GM12878 (cell line): ENCODE measurements at regions not wholly inside any gene's neighbourhood (a gene's known extent, or its start where the extent isn't known, plus 50 kb on each side); places are given as distances from the start of the nearest gene placed in this dataset.

Source experiments
- ATAC-seq: fragments of 200-7000 bp; cut with Tn5 transposase; 3 replicates; pipeline ENCODE4 v1.9.1; 2020; ENCODE audit warnings: mild to moderate bottlenecking, moderate library complexity
- BruUV-seq: library from RNA; stranded (reverse); fragments of 400-500 nt; replicated peaks from 2 replicates; lab custom pipeline; 2021; lab: Mats Ljungman, UMichigan
- CTCF ChIA-PET: fragments of 300-600 bp; sonication (Branson Sonifier 250); formaldehyde crosslinking; extraction: SDS; loops from one replicate; lab custom pipeline; 2021; ENCODE audit warnings: inconsistent platforms; lab: Yijun Ruan, JAX
- POLR2A ChIA-PET: fragments of 350-600 bp; formaldehyde crosslinking; extraction: SDS; loops from one replicate; lab custom pipeline; 2021; ENCODE audit warnings: inconsistent platforms; lab: Charles Lee
- RAD21 ChIA-PET: fragments of 300-600 bp; sonication (Branson Sonifier 250); formaldehyde crosslinking; loops from one replicate; lab custom pipeline; 2023; ENCODE audit warnings: antibody characterized with exemption; ENCODE audit not compliant: unreplicated experiment; lab: Charles Lee
- SMC1A ChIA-PET: fragments of 300-600 bp; sonication (Branson Sonifier 250); formaldehyde crosslinking; loops from one replicate; lab custom pipeline; 2023; ENCODE audit not compliant: unreplicated experiment, uncharacterized antibody; lab: Charles Lee
- DNase-seq: peaks from one replicate; pipeline ENCODE4 v3.0.0-alpha.2; 2011; ENCODE audit warnings: low read depth, low spot score
- FAIRE-seq: peaks from 3 replicates; lab custom pipeline; 2011; peaks lifted over from hg19 to GRCh38; lab: Jason Lieb, UNC
- H2AFZ ChIP-seq: 2 replicates; pipeline ENCODE4 v1.6.0; 2011; ENCODE audit warnings: low read depth, low read length, control low read depth; ENCODE audit not compliant: control insufficient read depth
- H3K27ac ChIP-seq: 2 replicates; pipeline ENCODE4 v1.5.1; 2011; ENCODE audit warnings: control low read depth; ENCODE audit not compliant: control insufficient read depth, insufficient read depth
- H3K27me3 ChIP-seq, 2 experiments: replicated peaks in 1 of 2; 2 replicates each; pipeline versions ENCODE4 v1.6.0 to v1.6.1; 2011; ENCODE audit warnings: low read length in 1 of 2; ENCODE audit not compliant: control insufficient read depth in 2 of 2, insufficient read depth in 2 of 2
- H3K36me3 ChIP-seq, 2 experiments: 2 replicates each; pipeline ENCODE4 v1.5.1; 2011; ENCODE audit warnings: low read length in 1 of 2; ENCODE audit not compliant: control insufficient read depth in 2 of 2, insufficient read depth in 2 of 2
- H3K4me1 ChIP-seq: 2 replicates; pipeline ENCODE4 v1.6.1; 2011; ENCODE audit warnings: mild to moderate bottlenecking, low read length, moderate library complexity, mixed read lengths; ENCODE audit not compliant: control insufficient read depth, insufficient read depth
- H3K4me2 ChIP-seq: 2 replicates; pipeline ENCODE4 v1.6.0; 2011; ENCODE audit warnings: control low read depth; ENCODE audit not compliant: control insufficient read depth, insufficient read depth
- H3K4me3 ChIP-seq: fragments of 200-600 bp; sonication (generic); 2 replicates; pipeline ENCODE4 v1.5.1; 2016
- H3K79me2 ChIP-seq: 2 replicates; pipeline ENCODE4 v1.6.0; 2011; ENCODE audit warnings: low read length; ENCODE audit not compliant: control insufficient read depth, insufficient read depth
- H3K9ac ChIP-seq: 2 replicates; pipeline ENCODE4 v1.8.0; 2011; ENCODE audit warnings: low read length, control low read depth, mixed read lengths; ENCODE audit not compliant: control insufficient read depth, insufficient read depth
- H3K9me3 ChIP-seq: replicated peaks from 3 replicates; pipeline ENCODE4 v1.5.1; 2011; ENCODE audit warnings: mild to moderate bottlenecking, low read length; ENCODE audit not compliant: control insufficient read depth, insufficient read depth
- H4K20me1 ChIP-seq: 2 replicates; pipeline ENCODE4 v1.6.0; 2011; ENCODE audit not compliant: control insufficient read depth, insufficient read depth
- CHD1 ChIP-seq: IDR thresholded peaks from 2 replicates; pipeline ENCODE4 v1.6.1; 2012; ENCODE audit warnings: low read depth, low read length, improper control_type of control experiment
- HDAC6 ChIP-seq: fragments of 200-600 bp; sonication (generic); IDR thresholded peaks from one replicate; pipeline ENCODE4 v1.8.0; 2017; ENCODE audit warnings: antibody characterized with exemption; ENCODE audit not compliant: unreplicated experiment
- KAT2A ChIP-seq: conservative IDR thresholded peaks from 2 replicates; pipeline ENCODE4 v1.6.1; 2011; ENCODE audit warnings: low read depth, low read length; ENCODE audit not compliant: control insufficient read depth
- NRF1 ChIP-seq: conservative IDR thresholded peaks from 2 replicates; pipeline ENCODE4 v1.6.1; 2011; ENCODE audit warnings: mild to moderate bottlenecking, low read depth, low read length, improper control_type of control experiment
- POLR2A ChIP-seq: IDR thresholded peaks from 2 replicates; pipeline ENCODE4 v1.6.1; 2011; ENCODE audit warnings: low read depth, mild to moderate bottlenecking, low read length
- WGBS: methylation state at CpG from one replicate; pipeline ENCODE4 v1.1.6; 2016; ENCODE audit warnings: low lambda C conversion rate; ENCODE audit not compliant: insufficient replicate concordance, insufficient coverage; ENCODE audit errors: missing lambda C conversion rate; 5-methylcytosine and 5-hydroxymethylcytosine counted together
- in situ Hi-C: fragments of 300-500 bp; cut with MboI; formaldehyde crosslinking; loops from 9 replicates; pipeline ENCODE4 v1.14.3; 2018; ENCODE audit warnings: mixed read lengths
- intact Hi-C: fragments of 100-400 bp; cut with micrococcal nuclease; formaldehyde crosslinking; loops from one replicate; pipeline ENCODE4 v1.14.2; 2022; ENCODE audit not compliant: unreplicated experiment
- TF ChIP-seq, protein P1 (sequence below): IDR thresholded peaks from 2 replicates; pipeline ENCODE4 v1.6.1; 2012; ENCODE audit warnings: mild to moderate bottlenecking, low read depth, low read length
- TF ChIP-seq, protein P2 (sequence below): fragments of 450-650 bp; formaldehyde crosslinking; IDR thresholded peaks from 2 replicates; pipeline ENCODE4 v1.4.0; 2022; ENCODE audit warnings: mild to moderate bottlenecking, moderate library complexity
- TF ChIP-seq, protein P3 (sequence below): fragments of 450-650 bp; formaldehyde crosslinking; IDR thresholded peaks from 2 replicates; pipeline ENCODE4 v1.4.0; 2020; ENCODE audit warnings: mild to moderate bottlenecking, moderate library complexity
- TF ChIP-seq, protein P4 (sequence below): IDR thresholded peaks from 2 replicates; pipeline ENCODE4 v1.6.1; 2011; ENCODE audit warnings: low read depth, mild to moderate bottlenecking, low read length, moderate library complexity, borderline replicate concordance; ENCODE audit errors: extremely low read depth
- TF ChIP-seq, protein P5 (sequence below): fragments of 150-350 bp; IDR thresholded peaks from 2 replicates; pipeline ENCODE4 v1.6.1; 2016; ENCODE audit warnings: low read depth, low read length

DNA sequence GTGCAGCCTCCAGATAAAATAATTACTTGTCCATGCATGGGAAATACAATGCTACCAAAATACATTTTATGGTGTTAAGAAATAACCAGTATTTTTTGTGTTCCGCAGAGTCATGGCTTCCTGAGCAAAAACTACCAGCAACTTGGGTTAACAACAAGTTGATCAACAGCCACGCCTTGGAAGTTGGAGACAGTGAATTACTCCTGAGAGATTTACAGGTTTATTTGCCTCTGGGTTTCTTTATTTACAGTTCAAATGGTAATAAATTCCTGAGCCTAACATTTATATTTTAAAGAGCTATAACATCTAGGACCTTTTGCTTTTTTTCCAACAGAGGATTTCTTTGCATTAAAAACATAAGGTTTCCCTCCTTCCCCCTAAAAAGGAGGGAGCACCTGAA, 194.0 kb downstream of the IPO8 start:
- FAIRE-seq, result no peak
- in situ Hi-C loops, result no loop called here
- Histone ChIP-seq H3K27ac (no peak overlapping the region), H3K9me3 (no peaks in the 10 kb centered on the region), H3K36me3 (no peaks in the 10 kb centered on the region), H3K79me2 (no peaks in the 10 kb centered on the region), H3K4me1 (no peaks in the 10 kb centered on the region), H3K9ac (no peak overlapping the region), H2AFZ (no peak overlapping the region), H3K27me3 (no peaks in the 10 kb centered on the region; a peak in 1 of 4 replicates), H3K4me3 (no peak overlapping the region), H3K4me2 (no peak overlapping the region), H4K20me1 (no peaks in the 10 kb centered on the region)
- ChIA-PET POLR2A (no interaction called here), RAD21 (no interaction called here), CTCF (no interaction called here), SMC1A (no interaction called here)
- 45% methylated on average over 2 of the region's 2 CpGs for WGBS
- ATAC-seq, result no peak
- no TSS peak for BruUV-seq
- DNase-seq, result no peak
- intact Hi-C loops, result no loop called here
- TF ChIP-seq KAT2A (no peak), CHD1 (no peak), POLR2A (no peak), HDAC6 (no peak), NRF1 (no peak)
- TF ChIP-seq, protein P1, sequence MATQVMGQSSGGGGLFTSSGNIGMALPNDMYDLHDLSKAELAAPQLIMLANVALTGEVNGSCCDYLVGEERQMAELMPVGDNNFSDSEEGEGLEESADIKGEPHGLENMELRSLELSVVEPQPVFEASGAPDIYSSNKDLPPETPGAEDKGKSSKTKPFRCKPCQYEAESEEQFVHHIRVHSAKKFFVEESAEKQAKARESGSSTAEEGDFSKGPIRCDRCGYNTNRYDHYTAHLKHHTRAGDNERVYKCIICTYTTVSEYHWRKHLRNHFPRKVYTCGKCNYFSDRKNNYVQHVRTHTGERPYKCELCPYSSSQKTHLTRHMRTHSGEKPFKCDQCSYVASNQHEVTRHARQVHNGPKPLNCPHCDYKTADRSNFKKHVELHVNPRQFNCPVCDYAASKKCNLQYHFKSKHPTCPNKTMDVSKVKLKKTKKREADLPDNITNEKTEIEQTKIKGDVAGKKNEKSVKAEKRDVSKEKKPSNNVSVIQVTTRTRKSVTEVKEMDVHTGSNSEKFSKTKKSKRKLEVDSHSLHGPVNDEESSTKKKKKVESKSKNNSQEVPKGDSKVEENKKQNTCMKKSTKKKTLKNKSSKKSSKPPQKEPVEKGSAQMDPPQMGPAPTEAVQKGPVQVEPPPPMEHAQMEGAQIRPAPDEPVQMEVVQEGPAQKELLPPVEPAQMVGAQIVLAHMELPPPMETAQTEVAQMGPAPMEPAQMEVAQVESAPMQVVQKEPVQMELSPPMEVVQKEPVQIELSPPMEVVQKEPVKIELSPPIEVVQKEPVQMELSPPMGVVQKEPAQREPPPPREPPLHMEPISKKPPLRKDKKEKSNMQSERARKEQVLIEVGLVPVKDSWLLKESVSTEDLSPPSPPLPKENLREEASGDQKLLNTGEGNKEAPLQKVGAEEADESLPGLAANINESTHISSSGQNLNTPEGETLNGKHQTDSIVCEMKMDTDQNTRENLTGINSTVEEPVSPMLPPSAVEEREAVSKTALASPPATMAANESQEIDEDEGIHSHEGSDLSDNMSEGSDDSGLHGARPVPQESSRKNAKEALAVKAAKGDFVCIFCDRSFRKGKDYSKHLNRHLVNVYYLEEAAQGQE, result no peak
- TF ChIP-seq, protein P2, sequence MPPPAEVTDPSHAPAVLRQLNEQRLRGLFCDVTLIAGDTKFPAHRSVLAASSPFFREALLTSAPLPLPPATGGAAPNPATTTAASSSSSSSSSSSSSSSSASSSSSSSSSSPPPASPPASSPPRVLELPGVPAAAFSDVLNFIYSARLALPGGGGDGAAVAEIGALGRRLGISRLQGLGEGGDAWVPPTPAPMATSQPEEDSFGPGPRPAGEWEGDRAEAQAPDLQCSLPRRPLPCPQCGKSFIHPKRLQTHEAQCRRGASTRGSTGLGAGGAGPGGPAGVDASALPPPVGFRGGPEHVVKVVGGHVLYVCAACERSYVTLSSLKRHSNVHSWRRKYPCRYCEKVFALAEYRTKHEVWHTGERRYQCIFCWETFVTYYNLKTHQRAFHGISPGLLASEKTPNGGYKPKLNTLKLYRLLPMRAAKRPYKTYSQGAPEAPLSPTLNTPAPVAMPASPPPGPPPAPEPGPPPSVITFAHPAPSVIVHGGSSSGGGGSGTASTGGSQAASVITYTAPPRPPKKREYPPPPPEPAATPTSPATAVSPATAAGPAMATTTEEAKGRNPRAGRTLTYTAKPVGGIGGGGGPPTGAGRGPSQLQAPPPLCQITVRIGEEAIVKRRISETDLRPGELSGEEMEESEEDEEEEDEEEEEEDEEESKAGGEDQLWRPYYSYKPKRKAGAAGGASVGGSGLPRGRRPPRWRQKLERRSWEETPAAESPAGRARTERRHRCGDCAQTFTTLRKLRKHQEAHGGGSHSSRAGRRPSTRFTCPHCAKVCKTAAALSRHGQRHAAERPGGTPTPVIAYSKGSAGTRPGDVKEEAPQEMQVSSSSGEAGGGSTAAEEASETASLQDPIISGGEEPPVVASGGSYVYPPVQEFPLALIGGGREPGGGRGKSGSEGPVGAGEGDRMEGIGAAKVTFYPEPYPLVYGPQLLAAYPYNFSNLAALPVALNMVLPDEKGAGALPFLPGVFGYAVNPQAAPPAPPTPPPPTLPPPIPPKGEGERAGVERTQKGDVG (CRISPR knock-in tag), result no peak
- TF ChIP-seq, protein P3, sequence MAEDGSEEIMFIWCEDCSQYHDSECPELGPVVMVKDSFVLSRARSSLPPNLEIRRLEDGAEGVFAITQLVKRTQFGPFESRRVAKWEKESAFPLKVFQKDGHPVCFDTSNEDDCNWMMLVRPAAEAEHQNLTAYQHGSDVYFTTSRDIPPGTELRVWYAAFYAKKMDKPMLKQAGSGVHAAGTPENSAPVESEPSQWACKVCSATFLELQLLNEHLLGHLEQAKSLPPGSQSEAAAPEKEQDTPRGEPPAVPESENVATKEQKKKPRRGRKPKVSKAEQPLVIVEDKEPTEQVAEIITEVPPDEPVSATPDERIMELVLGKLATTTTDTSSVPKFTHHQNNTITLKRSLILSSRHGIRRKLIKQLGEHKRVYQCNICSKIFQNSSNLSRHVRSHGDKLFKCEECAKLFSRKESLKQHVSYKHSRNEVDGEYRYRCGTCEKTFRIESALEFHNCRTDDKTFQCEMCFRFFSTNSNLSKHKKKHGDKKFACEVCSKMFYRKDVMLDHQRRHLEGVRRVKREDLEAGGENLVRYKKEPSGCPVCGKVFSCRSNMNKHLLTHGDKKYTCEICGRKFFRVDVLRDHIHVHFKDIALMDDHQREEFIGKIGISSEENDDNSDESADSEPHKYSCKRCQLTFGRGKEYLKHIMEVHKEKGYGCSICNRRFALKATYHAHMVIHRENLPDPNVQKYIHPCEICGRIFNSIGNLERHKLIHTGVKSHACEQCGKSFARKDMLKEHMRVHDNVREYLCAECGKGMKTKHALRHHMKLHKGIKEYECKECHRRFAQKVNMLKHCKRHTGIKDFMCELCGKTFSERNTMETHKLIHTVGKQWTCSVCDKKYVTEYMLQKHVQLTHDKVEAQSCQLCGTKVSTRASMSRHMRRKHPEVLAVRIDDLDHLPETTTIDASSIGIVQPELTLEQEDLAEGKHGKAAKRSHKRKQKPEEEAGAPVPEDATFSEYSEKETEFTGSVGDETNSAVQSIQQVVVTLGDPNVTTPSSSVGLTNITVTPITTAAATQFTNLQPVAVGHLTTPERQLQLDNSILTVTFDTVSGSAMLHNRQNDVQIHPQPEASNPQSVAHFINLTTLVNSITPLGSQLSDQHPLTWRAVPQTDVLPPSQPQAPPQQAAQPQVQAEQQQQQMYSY, result no peak
- TF ChIP-seq, protein P4, sequence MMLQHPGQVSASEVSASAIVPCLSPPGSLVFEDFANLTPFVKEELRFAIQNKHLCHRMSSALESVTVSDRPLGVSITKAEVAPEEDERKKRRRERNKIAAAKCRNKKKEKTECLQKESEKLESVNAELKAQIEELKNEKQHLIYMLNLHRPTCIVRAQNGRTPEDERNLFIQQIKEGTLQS, result no peak
- TF ChIP-seq, protein P5, sequence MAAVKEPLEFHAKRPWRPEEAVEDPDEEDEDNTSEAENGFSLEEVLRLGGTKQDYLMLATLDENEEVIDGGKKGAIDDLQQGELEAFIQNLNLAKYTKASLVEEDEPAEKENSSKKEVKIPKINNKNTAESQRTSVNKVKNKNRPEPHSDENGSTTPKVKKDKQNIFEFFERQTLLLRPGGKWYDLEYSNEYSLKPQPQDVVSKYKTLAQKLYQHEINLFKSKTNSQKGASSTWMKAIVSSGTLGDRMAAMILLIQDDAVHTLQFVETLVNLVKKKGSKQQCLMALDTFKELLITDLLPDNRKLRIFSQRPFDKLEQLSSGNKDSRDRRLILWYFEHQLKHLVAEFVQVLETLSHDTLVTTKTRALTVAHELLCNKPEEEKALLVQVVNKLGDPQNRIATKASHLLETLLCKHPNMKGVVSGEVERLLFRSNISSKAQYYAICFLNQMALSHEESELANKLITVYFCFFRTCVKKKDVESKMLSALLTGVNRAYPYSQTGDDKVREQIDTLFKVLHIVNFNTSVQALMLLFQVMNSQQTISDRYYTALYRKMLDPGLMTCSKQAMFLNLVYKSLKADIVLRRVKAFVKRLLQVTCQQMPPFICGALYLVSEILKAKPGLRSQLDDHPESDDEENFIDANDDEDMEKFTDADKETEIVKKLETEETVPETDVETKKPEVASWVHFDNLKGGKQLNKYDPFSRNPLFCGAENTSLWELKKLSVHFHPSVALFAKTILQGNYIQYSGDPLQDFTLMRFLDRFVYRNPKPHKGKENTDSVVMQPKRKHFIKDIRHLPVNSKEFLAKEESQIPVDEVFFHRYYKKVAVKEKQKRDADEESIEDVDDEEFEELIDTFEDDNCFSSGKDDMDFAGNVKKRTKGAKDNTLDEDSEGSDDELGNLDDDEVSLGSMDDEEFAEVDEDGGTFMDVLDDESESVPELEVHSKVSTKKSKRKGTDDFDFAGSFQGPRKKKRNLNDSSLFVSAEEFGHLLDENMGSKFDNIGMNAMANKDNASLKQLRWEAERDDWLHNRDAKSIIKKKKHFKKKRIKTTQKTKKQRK, result no peak
